ENCODE measurements at regions not wholly inside any gene's neighbourhood (a gene's known extent, or its start where the extent isn't known, plus 50 kb on each side); places are given as distances from the start of the nearest gene placed in this dataset.

DNA sequence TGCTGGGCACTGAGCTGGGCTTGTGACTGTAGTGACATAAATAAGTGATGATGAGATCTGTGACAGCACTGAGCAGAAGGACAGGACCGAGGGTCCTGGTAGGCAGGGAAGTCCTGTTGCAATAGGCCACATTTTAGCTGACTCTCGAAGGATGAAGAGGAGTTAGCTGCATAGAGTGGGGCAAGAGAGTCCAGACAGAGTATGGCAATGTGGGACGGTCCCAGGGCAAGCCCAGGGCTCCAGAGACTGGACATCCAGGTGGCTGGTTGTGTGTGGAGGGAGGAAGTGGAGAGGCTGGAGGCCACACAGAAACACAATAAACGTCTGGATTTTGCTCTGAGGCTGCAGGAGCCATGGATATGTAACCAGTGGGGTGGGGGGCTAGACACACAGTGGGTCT, 64.5 kb upstream of the ZNF423 start:
- POLR2A ChIA-PET = no interaction called here
- Histone ChIP-seq H3K36me3 (ENCODE audit: control insufficient read depth in 4 of 4, insufficient read depth in 4 of 4, low read length in 3 of 4) (no peaks in the 10 kb centered on the region), H3K9me3 (ENCODE audit: control extremely low read depth in 1 of 5, control insufficient read depth in 4 of 5, insufficient read depth in 2 of 5, low read depth in 1 of 5, low read length in 4 of 5) (no peaks in the 10 kb centered on the region), H3K27me3 (replicated peaks in 2 of 5; ENCODE audit: control insufficient read depth in 4 of 5, insufficient read depth in 5 of 5, low read length in 4 of 5) (no peaks in the 10 kb centered on the region), H3K27ac (ENCODE audit: insufficient read depth in 1 of 2, low read depth in 1 of 2, low read length in 2 of 2, poor library complexity in 1 of 2, severe bottlenecking in 2 of 2) (no peak overlapping the region), H3K4me1 (ENCODE audit: control extremely low read depth in 1 of 4, control insufficient read depth in 4 of 4, insufficient read depth in 4 of 4, low read length in 3 of 4) (peaks cover 0 to 3% (median under 1%) of the 10 kb centered on the region in 4 experiments), H3K4me3 (ENCODE audit: control insufficient read depth in 1 of 7, extremely low read depth in 1 of 7, insufficient read depth in 4 of 7, low read depth in 2 of 7, low read length in 6 of 7) (no peak overlapping the region)
- CTCF ChIA-PET = interaction anchor here (1.2 to 3.4 kb wide), 5 partner anchors 9 to 512 kb away, joined by 3 to 29 read pairs (median 15); no protein-coding TSS in a partner anchor
- DNase-seq = no peak
- WGBS (ENCODE audit: insufficient coverage) = 95% methylated on average over 3 of the region's 4 CpGs

DNA sequence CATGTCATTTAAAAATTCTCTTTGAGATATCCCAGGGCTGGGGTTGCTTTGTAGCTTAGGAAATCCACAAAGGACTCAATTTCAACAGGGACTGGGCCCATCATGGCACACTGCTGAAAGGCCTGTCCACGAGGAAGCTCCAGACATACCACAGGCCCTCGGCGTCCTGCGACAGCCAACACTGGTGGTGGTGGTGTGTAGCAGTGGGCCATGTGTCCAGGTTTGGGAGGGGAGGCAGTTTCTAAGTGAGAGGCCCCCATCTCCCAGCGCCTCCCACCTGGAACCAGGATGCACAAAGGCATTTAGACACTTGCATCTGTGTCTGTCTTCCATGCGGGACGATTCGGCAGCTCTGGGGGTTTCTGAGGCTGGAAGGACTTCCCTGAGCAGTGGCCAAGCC, 65.2 kb upstream of the ZNF423 start:
- no peak for DNase-seq
- Histone ChIP-seq H3K4me3 (ENCODE audit: control insufficient read depth in 1 of 7, extremely low read depth in 1 of 7, insufficient read depth in 4 of 7, low read depth in 2 of 7, low read length in 6 of 7) (no peak overlapping the region), H3K27me3 (replicated peaks in 2 of 5; ENCODE audit: control insufficient read depth in 4 of 5, insufficient read depth in 5 of 5, low read length in 4 of 5) (no peaks in the 10 kb centered on the region), H3K9me3 (ENCODE audit: control extremely low read depth in 1 of 5, control insufficient read depth in 4 of 5, insufficient read depth in 2 of 5, low read depth in 1 of 5, low read length in 4 of 5) (no peaks in the 10 kb centered on the region), H3K4me1 (ENCODE audit: control extremely low read depth in 1 of 4, control insufficient read depth in 4 of 4, insufficient read depth in 4 of 4, low read length in 3 of 4) (peaks cover 0 to 3% (median under 1%) of the 10 kb centered on the region in 4 experiments), H3K36me3 (ENCODE audit: control insufficient read depth in 4 of 4, insufficient read depth in 4 of 4, low read length in 3 of 4) (no peaks in the 10 kb centered on the region), H3K27ac (ENCODE audit: insufficient read depth in 1 of 2, low read depth in 1 of 2, low read length in 2 of 2, poor library complexity in 1 of 2, severe bottlenecking in 2 of 2) (no peak overlapping the region)
- WGBS (ENCODE audit: insufficient coverage) = 98% methylated on average over 8 of the region's 8 CpGs
- CTCF ChIA-PET = interaction anchor here (0.8 to 3.4 kb wide), 17 partner anchors 9 to 516 kb away, joined by 3 to 29 read pairs (median 5); no protein-coding TSS in a partner anchor
- POLR2A ChIA-PET = no interaction called here

- H3K27me3 ChIP-seq (replicated peaks in 2 of 5; ENCODE audit: control insufficient read depth in 4 of 5, insufficient read depth in 5 of 5, low read length in 4 of 5) = no peaks in the 10 kb centered on the region
- H3K9me3 ChIP-seq (ENCODE audit: control extremely low read depth in 1 of 5, control insufficient read depth in 4 of 5, insufficient read depth in 2 of 5, low read depth in 1 of 5, low read length in 4 of 5) = no peaks in the 10 kb centered on the region
- H3K4me1 ChIP-seq (ENCODE audit: control extremely low read depth in 1 of 4, control insufficient read depth in 4 of 4, insufficient read depth in 4 of 4, low read length in 3 of 4) = peaks cover 0 to 3% (median under 1%) of the 10 kb centered on the region in 4 experiments
- ChIA-PET POLR2A (interaction anchor here (0.7 kb wide), 1 partner anchor 64 kb away, joined by 3 read pairs; no protein-coding TSS in a partner anchor), CTCF (interaction anchor here (0.8 to 3.4 kb wide), 23 partner anchors 9 to 516 kb away, joined by 3 to 29 read pairs (median 4); no protein-coding TSS in a partner anchor)
- H3K36me3 ChIP-seq (ENCODE audit: control insufficient read depth in 4 of 4, insufficient read depth in 4 of 4, low read length in 3 of 4) = no peaks in the 10 kb centered on the region
- WGBS (ENCODE audit: insufficient coverage) = 0% methylated on average over 1 of the region's 6 CpGs
- no peak overlapping the region for H3K27ac ChIP-seq (ENCODE audit: insufficient read depth in 1 of 2, low read depth in 1 of 2, low read length in 2 of 2, poor library complexity in 1 of 2, severe bottlenecking in 2 of 2)
- no peak overlapping the region for H3K4me3 ChIP-seq (ENCODE audit: control insufficient read depth in 1 of 7, extremely low read depth in 1 of 7, insufficient read depth in 4 of 7, low read depth in 2 of 7, low read length in 6 of 7)
- peak; percentile 64 to 80 (median 78) for DNase-seq
Observed at GRCh38 chr16:49921791-49922456, 66.0 kb upstream of the ZNF423 start.

GRCh38 chr16:49923411-49923810, 67.5 kb upstream of the ZNF423 start:
- no peaks in the 10 kb centered on the region for H3K36me3 ChIP-seq (ENCODE audit: control insufficient read depth in 4 of 4, insufficient read depth in 4 of 4, low read length in 3 of 4)
- H3K27me3 ChIP-seq (replicated peaks in 2 of 5; ENCODE audit: control insufficient read depth in 4 of 5, insufficient read depth in 5 of 5, low read length in 4 of 5) = no peaks in the 10 kb centered on the region
- no peak for DNase-seq
- no peak overlapping the region for H3K4me3 ChIP-seq (ENCODE audit: control insufficient read depth in 1 of 7, extremely low read depth in 1 of 7, insufficient read depth in 4 of 7, low read depth in 2 of 7, low read length in 6 of 7)
- ChIA-PET CTCF (interaction anchor here (0.8 to 3.4 kb wide), 11 partner anchors 12 to 515 kb away, joined by 3 to 29 read pairs (median 6); no protein-coding TSS in a partner anchor), POLR2A (no interaction called here)
- peaks cover 0 to 3% (median under 1%) of the 10 kb centered on the region in 4 experiments for H3K4me1 ChIP-seq (ENCODE audit: control extremely low read depth in 1 of 4, control insufficient read depth in 4 of 4, insufficient read depth in 4 of 4, low read length in 3 of 4)
- H3K27ac ChIP-seq (ENCODE audit: insufficient read depth in 1 of 2, low read depth in 1 of 2, low read length in 2 of 2, poor library complexity in 1 of 2, severe bottlenecking in 2 of 2) = no peak overlapping the region
- no peaks in the 10 kb centered on the region for H3K9me3 ChIP-seq (ENCODE audit: control extremely low read depth in 1 of 5, control insufficient read depth in 4 of 5, insufficient read depth in 2 of 5, low read depth in 1 of 5, low read length in 4 of 5)
- 94% methylated on average over 8 of the region's 12 CpGs for WGBS (ENCODE audit: insufficient coverage)

- 95% methylated on average over 6 of the region's 7 CpGs for WGBS (ENCODE audit: insufficient coverage)
- Histone ChIP-seq H3K9me3 (ENCODE audit: control extremely low read depth in 1 of 5, control insufficient read depth in 4 of 5, insufficient read depth in 2 of 5, low read depth in 1 of 5, low read length in 4 of 5) (no peaks in the 10 kb centered on the region), H3K36me3 (ENCODE audit: control insufficient read depth in 4 of 4, insufficient read depth in 4 of 4, low read length in 3 of 4) (no peaks in the 10 kb centered on the region), H3K27me3 (replicated peaks in 2 of 5; ENCODE audit: control insufficient read depth in 4 of 5, insufficient read depth in 5 of 5, low read length in 4 of 5) (no peaks in the 10 kb centered on the region), H3K27ac (ENCODE audit: insufficient read depth in 1 of 2, low read depth in 1 of 2, low read length in 2 of 2, poor library complexity in 1 of 2, severe bottlenecking in 2 of 2) (no peak overlapping the region), H3K4me1 (ENCODE audit: control extremely low read depth in 1 of 4, control insufficient read depth in 4 of 4, insufficient read depth in 4 of 4, low read length in 3 of 4) (peaks cover 0 to 3% (median under 1%) of the 10 kb centered on the region in 4 experiments), H3K4me3 (ENCODE audit: control insufficient read depth in 1 of 7, extremely low read depth in 1 of 7, insufficient read depth in 4 of 7, low read depth in 2 of 7, low read length in 6 of 7) (no peak overlapping the region)
- ChIA-PET CTCF (interaction anchor here (0.5 to 3.0 kb wide), 6 partner anchors 66 to 516 kb away, joined by 3 to 18 read pairs (median 5); no protein-coding TSS in a partner anchor), POLR2A (no interaction called here)
- DNase-seq = no peak
Observed at GRCh38 chr16:49924078-49924477, 68.2 kb upstream of the ZNF423 start.

- Histone ChIP-seq H3K27me3 (replicated peaks in 2 of 5; ENCODE audit: control insufficient read depth in 4 of 5, insufficient read depth in 5 of 5, low read length in 4 of 5) (peaks cover 0 to 2% (median 0%) of the 10 kb centered on the region in 5 experiments), H3K4me3 (ENCODE audit: control insufficient read depth in 1 of 7, extremely low read depth in 1 of 7, insufficient read depth in 4 of 7, low read depth in 2 of 7, low read length in 6 of 7) (no peak overlapping the region), H3K9me3 (ENCODE audit: control extremely low read depth in 1 of 5, control insufficient read depth in 4 of 5, insufficient read depth in 2 of 5, low read depth in 1 of 5, low read length in 4 of 5) (no peaks in the 10 kb centered on the region), H3K27ac (ENCODE audit: insufficient read depth in 1 of 2, low read depth in 1 of 2, low read length in 2 of 2, poor library complexity in 1 of 2, severe bottlenecking in 2 of 2) (no peak overlapping the region), H3K36me3 (ENCODE audit: control insufficient read depth in 4 of 4, insufficient read depth in 4 of 4, low read length in 3 of 4) (no peaks in the 10 kb centered on the region), H3K4me1 (ENCODE audit: control extremely low read depth in 1 of 4, control insufficient read depth in 4 of 4, insufficient read depth in 4 of 4, low read length in 3 of 4) (no peaks in the 10 kb centered on the region)
- no peak for DNase-seq
- CTCF ChIA-PET = interaction anchor here (0.6 kb wide), 1 partner anchor 98 kb away, joined by 3 read pairs; the partner anchor contains the start of gene CNEP1R1
- WGBS (ENCODE audit: insufficient coverage) = 100% methylated on average over 1 of the region's 2 CpGs
- POLR2A ChIA-PET = no interaction called here
Observed at GRCh38 chr16:49926941-49927340, 71.0 kb upstream of the ZNF423 start.

Data from common myeloid progenitor, CD34-positive (primary cell).